ENCODE measurements at regions not wholly inside any gene's neighbourhood (a gene's known extent, or its start where the extent isn't known, plus 50 kb on each side); places are given as distances from the start of the nearest gene placed in this dataset.

DNA sequence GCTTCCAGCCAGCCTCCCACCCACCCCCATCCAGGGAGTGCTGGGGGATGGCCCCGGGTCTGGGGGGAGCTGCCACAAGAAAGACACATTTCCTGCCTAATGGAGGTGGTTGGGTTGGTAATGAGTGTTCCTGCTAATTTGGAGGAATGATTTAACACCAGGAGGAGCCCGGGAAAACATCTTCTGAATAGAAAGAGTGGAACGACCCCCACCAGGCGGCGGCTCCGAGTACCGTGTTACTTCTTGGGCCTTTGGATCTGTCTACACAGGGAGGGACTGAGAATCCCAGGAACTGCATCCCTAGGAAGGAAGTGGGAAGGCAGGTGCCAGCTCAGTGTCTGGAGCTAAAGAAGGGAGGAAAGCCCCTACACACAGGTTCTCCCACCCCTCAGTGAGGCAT lies 64.6 kb downstream of the TSPAN17 start:
- TF ChIP-seq, protein P1, sequence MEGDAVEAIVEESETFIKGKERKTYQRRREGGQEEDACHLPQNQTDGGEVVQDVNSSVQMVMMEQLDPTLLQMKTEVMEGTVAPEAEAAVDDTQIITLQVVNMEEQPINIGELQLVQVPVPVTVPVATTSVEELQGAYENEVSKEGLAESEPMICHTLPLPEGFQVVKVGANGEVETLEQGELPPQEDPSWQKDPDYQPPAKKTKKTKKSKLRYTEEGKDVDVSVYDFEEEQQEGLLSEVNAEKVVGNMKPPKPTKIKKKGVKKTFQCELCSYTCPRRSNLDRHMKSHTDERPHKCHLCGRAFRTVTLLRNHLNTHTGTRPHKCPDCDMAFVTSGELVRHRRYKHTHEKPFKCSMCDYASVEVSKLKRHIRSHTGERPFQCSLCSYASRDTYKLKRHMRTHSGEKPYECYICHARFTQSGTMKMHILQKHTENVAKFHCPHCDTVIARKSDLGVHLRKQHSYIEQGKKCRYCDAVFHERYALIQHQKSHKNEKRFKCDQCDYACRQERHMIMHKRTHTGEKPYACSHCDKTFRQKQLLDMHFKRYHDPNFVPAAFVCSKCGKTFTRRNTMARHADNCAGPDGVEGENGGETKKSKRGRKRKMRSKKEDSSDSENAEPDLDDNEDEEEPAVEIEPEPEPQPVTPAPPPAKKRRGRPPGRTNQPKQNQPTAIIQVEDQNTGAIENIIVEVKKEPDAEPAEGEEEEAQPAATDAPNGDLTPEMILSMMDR (IDR thresholded peaks at IDR 0.05; ENCODE audit: low read depth, low read length, missing control alignments) = no peak
- H3K4me3 ChIP-seq (ENCODE audit: low read depth, low read length) = no peak overlapping the region
- no peak for DNase-seq (ENCODE audit: low read depth)

DNA sequence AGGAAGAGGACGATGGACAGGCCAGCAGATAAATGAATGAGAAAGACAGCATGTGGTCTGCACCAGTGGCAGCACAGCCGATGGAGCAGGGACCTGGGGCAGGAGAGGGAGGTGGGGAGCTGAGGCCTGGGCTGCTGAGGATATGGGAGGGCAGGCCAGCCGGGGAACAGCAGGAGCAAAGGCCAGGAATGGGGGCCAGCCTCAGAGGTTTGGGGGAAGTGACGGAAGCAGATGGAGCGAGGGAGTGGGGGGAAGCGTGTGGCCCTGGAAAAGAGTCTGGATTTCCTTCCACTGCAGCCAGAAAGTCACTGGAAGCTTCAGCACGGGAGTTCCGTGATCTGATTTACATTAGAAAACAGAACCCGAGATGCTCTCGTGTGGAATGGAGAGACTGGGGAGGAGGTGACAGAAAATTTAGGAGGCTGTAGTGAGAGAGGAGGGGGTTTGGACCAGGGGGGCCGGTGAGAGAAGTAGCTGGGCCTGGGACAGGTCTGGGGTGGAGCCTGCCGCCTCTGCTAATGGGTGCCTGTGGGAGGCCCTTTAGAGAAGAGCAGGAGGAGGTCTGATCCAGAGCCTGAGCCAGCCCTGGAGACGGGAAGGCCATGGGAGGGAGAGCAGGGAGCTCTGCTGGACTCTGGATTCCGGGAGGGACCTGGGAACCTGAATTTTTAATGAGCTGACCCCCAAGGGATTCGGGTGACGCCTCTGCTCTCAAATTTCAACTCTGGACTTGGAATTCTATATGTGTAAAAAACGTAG lies 65.4 kb downstream of the TSPAN17 start:
- TF ChIP-seq, protein P1 (IDR thresholded peaks at IDR 0.05; ENCODE audit: low read depth, low read length, missing control alignments) = no peak
- no peak for DNase-seq (ENCODE audit: low read depth)
- H3K4me3 ChIP-seq (ENCODE audit: low read depth, low read length) = no peak overlapping the region

DNA sequence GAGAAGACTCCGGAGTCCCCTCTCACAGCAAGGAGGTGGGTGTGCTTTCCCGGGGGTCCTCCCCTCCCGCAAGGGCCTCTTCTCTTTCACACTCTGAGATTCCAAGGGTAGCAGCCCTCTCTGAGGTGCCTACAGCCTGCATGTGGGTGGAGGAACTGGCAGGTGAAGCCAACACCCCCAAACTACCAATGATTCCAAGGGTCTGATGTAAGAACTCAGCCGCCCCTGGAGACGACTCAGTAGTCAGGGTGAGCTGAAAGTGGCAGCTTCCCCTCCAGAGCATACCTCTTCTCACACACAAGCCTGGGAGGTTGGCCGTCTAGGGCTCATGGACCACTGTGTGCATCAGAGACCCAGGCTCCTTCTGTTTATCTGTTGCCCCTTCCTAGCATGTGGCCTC lies 66.1 kb downstream of the TSPAN17 start:
- TF ChIP-seq, protein P1 (IDR thresholded peaks at IDR 0.05; ENCODE audit: low read depth, low read length, missing control alignments) = no peak
- no peak for DNase-seq (ENCODE audit: low read depth)
- H3K4me3 ChIP-seq (ENCODE audit: low read depth, low read length) = no peak overlapping the region

DNA sequence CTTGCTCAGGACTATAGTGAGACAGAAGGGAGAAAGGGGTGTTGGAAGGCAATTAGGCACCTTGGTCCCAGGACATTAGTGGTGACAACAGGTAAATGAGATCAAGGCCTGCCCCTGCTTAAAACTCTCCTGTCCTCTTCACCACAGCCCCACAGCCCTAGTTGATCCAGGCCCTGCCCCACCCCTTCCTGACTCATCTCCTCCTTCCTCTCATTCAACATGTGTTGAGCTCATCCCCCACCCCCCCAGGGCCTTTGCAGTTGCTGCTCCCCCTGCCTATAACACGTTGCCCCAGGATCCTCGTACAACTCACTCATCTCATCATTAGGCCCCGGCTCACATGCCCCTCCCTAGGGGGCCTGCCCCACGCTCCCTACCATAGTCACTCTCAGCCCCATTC lies 66.8 kb downstream of the TSPAN17 start:
- H3K4me3 ChIP-seq (ENCODE audit: low read depth, low read length) = no peak overlapping the region
- TF ChIP-seq, protein P1 (IDR thresholded peaks at IDR 0.05; ENCODE audit: low read depth, low read length, missing control alignments) = no peak
- DNase-seq (ENCODE audit: low read depth) = no peak

DNA sequence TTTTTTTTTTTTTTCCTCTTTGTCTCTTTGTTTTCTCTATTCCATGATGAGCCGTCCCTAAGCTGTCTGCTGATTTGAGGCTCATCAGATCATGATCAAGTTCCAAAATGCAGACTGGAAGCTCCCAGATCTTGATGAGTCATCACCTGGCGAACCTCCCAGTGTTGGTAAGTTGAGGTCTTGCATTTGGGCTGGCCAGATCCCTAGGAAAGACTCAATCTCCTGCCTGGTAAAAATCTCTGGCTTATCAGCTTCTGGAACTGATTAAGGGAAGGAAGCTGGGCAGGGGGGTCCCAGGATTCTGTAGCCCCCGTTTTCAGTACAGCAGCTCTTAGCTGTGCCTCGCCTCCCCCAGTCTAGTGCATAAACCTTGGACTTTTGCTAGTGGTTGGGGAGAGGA lies 69.0 kb downstream of the TSPAN17 start:
- no peak overlapping the region for H3K4me3 ChIP-seq (ENCODE audit: low read depth, low read length)
- no peak for DNase-seq (ENCODE audit: low read depth)
- TF ChIP-seq, protein P1 (IDR thresholded peaks at IDR 0.05; ENCODE audit: low read depth, low read length, missing control alignments) = no peak

DNA sequence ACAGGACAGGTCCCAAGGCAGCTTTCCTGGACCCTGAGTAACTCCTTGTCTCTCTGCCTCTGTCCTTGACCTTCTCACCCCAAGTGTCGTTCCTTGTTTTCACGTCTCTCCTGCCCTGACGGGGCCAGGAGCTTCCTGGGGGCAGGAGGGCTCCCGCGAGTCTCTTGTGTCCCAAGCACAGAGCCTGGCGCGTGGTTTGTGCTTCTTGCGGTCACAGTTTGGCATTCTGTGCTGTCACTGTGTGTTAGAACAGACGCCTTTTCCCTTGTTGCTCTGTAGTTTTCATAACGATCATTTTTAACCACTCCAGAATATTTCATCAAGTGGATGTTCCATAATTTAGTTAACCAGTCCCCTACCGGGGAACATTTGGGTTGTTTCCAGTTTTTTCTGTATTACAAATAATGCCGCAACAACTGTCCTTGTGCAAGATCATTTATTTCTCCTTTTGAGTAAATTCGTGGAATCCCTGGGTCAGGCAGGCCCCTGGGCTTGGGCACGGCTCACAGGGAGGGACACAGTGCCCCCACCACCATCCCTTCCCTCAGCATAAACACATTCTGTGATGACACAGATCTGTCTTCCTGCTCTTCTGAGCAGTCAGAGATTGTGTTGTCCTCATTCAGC lies 71.9 kb downstream of the TSPAN17 start:
- TF ChIP-seq, protein P1 (IDR thresholded peaks at IDR 0.05; ENCODE audit: low read depth, low read length, missing control alignments) = no peak
- no peak overlapping the region for H3K4me3 ChIP-seq (ENCODE audit: low read depth, low read length)
- DNase-seq (ENCODE audit: low read depth) = no peak

DNA sequence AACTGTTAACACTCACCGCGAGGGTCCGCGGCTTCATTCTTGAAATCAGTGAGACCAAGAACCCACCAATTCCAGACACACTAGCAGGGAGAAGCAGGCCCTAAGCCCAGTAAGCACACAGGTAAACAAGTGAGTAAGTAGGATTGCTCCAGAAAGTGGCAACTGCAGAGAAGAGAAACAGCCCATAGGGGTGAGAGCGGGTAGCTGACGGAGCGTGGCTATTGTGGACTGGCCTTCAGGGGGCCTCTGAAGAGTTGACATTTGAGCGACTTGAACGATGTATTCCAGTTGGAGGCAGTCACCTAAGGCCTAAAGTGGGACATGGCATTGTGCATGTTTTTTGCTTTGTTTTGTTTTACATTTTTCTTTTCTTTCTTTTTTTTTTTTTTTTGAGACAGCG lies 74.2 kb downstream of the TSPAN17 start:
- no peak overlapping the region for H3K4me3 ChIP-seq (ENCODE audit: low read depth, low read length)
- TF ChIP-seq, protein P1 (IDR thresholded peaks at IDR 0.05; ENCODE audit: low read depth, low read length, missing control alignments) = no peak
- DNase-seq (ENCODE audit: low read depth) = no peak

Data from GM12864 (cell line).